GM20000 (cell line): ENCODE measurements at regions not wholly inside any gene's neighbourhood (a gene's known extent, or its start where the extent isn't known, plus 50 kb on each side); places are given as distances from the start of the nearest gene placed in this dataset.
A peak's percentile ranks its signal among the peaks of the same experiment; 100 is the strongest.
"Not testable (repeated sequence)": the region's sequence is repeated elsewhere in the genome, so short reads cannot be mapped to it uniquely, and the experiment has no call there.

Experiments
- DNase-seq: peaks from one replicate; pipeline ENCODE4 v3.0.0; 2012; ENCODE audit warnings: low spot score
- TF ChIP-seq, protein P1 (sequence below): IDR thresholded peaks from 2 replicates; pipeline ENCODE4 v1.5.1; 2012; ENCODE audit warnings: mild to moderate bottlenecking, control low read depth; ENCODE audit errors: extremely low read depth, missing control alignments

DNA sequence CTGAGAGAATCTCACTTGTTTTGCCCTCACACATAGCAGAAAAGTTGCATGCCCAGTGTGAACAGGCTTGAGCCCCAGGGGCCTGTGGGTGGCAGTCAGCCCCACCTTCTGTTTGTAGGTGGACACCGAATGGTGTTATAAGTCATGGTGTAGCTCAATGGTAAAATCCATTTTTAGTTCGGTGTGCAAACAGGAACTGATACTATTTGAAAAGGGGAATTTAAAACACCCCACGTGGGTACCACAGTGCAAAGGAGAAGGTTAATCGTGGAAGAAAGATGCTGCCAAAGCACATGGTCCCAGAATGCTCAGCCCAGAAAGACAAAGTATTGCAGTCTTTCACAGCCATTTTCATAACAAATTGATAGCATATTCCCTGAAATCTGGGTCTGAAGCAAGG lies 71.8 kb upstream of the GZMB start:
- DNase-seq, result peak; percentile 52
- TF ChIP-seq, protein P1, sequence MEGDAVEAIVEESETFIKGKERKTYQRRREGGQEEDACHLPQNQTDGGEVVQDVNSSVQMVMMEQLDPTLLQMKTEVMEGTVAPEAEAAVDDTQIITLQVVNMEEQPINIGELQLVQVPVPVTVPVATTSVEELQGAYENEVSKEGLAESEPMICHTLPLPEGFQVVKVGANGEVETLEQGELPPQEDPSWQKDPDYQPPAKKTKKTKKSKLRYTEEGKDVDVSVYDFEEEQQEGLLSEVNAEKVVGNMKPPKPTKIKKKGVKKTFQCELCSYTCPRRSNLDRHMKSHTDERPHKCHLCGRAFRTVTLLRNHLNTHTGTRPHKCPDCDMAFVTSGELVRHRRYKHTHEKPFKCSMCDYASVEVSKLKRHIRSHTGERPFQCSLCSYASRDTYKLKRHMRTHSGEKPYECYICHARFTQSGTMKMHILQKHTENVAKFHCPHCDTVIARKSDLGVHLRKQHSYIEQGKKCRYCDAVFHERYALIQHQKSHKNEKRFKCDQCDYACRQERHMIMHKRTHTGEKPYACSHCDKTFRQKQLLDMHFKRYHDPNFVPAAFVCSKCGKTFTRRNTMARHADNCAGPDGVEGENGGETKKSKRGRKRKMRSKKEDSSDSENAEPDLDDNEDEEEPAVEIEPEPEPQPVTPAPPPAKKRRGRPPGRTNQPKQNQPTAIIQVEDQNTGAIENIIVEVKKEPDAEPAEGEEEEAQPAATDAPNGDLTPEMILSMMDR, result no peak

DNA sequence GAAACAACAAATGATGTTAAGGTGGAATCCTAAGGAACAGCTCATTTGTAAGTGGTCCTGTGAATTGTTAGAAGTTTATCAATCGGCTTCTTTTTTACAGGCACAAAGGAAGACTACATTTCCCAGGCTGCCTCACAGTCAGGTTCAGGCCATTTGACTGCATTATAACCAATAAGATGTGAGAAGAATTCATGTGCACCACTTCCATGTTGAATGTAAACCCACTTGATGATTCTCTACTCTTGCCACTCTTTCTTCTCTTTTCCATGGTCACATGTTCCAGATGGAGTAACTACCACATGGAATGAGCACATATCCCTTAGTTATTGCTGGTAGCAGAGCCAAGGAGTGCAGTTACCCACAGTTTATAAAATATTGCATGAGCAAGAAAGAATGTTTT lies 67.1 kb upstream of the GZMB start:
- no peak for DNase-seq
- TF ChIP-seq, protein P1, result no peak

DNA sequence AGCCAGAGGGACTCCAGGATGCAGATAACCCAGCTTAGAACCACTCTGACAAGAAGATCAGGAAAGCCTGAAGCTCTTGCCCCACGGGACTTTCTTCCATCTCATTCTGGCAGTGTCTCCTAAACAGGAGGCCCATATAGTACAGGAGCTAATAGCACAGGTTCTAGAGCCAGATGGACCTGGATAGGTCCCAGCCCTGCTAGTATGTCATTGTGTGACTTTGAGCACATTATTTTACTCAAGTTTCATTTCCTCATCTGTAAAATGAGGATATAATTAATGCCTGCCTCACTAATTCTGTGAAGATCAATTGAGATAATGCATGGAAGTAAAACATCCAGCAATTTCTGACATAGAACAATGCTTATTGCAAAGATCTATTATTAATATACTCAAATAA lies 66.5 kb upstream of the GZMB start:
- DNase-seq, result no peak
- TF ChIP-seq, protein P1, result no peak

DNA sequence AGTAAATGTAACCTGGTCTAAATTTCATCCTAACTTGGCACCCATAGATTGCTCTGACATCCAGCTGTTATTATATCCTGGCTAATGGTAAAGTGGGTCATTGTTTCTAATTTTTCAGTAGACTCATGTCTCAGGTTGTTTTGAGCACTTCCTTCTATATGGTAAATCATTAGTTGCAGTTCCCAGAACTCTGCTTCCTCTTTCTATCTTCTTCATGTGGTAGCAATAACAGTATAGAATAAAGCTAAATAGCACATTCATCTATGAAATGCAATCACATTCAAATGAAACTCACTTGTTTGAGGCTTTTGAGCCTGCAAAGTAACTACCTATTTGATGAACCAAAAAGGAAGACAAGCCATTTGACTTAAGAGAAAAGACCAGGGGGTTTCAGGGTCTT lies 65.1 kb upstream of the GZMB start:
- DNase-seq, result no peak

DNA sequence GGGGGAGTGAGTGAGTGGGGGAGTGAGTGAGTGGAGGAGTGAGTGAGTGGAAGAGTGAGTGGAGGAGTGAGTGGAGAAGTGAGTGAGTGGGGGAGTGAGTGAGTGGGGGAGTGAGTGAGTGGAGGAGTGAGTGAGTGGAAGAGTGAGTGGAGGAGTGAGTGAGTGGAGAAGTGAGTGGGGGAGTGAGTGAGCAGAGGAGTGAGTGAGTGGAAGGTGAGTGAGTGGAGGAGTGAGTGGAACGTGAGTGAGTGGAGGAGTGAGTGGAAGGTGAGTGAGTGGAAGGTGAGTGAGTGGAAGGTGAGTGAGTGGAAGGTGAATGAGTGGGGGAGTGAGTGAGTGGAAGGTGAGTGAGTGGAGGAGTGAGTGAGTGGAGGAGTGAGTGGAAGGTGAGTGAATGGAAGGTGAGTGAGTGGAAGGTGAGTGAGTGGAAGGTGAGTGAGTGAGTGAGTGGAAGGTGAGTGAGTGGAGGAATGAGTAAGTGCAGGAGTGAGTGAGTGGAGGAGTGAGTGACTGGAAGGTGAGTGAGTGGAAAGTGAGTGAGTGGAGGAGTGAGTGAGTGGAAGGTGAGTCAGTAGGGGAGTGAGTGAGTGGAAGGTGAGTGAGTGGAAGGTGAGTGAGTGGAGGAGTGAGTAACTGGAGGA lies 62.4 kb upstream of the GZMB start:
- not testable (repeated sequence) for DNase-seq

More for the DNA sequence above, 65.1 kb upstream of the GZMB start:
- TF ChIP-seq, protein P1, result no peak

DNA sequence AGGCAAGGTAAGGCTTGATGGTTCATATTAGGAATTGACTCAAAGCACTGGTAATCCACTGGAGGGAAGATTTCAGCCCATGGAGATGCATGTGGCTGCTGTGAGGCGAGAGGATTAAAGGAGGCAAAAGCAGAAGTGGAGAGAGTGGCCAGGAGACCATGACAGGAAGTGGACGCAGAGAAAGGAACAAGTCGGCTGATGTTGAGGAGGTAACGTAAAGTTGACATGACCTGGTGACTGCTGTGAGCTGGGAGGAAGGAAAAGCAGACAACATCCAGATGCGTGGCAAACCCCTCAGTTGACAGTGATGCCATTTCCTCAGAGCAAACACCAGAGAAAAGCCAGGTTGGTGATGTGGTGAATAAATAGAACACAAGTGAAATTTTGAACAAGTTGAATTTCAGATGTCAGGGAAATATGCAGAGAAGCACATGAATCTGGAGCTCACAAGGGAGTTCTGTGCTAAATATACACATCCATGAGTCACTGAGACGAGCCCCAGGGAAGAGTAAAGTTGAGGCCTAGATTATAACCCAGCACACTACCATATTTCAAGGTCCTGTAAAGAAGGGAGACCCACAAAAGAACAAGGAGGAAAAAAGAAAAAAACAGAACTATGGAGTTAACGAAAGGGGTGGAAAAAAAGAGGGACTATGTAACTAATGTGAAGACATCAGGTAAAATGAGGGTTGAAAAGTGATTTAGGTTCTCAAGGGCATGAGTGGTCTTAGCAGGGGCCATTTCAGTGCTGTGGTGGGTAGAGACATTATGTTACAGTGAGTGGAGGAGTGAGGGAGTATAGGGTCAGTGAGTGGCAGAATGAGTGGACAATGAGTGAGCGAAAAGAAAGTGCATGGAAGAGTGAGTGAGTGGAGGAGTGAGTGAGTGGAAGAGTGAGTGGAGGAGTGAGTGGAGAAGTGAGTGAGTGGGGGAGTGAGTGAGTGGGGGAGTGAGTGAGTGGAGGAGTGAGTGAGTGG lies 61.6 kb upstream of the GZMB start:
- DNase-seq, result no peak
- TF ChIP-seq, protein P1, result no peak

DNA sequence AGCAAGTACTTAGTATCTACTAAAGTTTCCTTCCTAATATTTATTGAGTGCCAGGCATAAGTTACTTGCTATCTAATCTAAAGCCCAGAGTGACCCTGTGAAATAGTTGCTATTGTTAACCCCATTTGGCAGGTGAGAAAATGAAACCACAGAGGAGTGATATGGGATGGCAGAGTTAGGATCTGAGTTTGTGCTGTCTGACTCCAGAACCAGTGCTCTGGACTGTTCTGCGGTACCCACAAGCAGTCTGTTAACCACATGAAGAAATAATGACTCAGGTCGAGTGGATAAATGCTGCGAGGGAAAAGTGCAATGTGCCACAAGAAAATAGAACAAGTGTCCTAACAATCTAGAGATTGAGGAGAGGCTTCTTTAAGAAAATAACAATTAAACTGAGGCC lies 60.7 kb upstream of the GZMB start:
- TF ChIP-seq, protein P1, result no peak
- no peak for DNase-seq
